Tibial nerve (tissue), 4 donors: ENCODE measurements at regions not wholly inside any gene's neighbourhood (a gene's known extent, or its start where the extent isn't known, plus 50 kb on each side); places are given as distances from the start of the nearest gene placed in this dataset.

Experiments
- DNase-seq, 2 donors: peaks; one replicate each; pipeline ENCODE4 v3.0.0-alpha.2; 2019; ENCODE audit warnings: low spot score in 2 of 2
- H3K27ac ChIP-seq, 4 donors: fragments of 200-600 bp; sonication (generic) in 3 of 4; one replicate each; pipeline ENCODE4 v1.5.1; 2017 to 2019; ENCODE audit warnings: mild to moderate bottlenecking in 1 of 4
- H3K27me3 ChIP-seq, 2 donors: fragments of 200-600 bp; sonication (generic) in 1 of 2; one replicate each; pipeline versions ENCODE4 v1.5.1 to v1.6.0; 2017 to 2019
- H3K36me3 ChIP-seq, 3 donors: fragments of 200-600 bp; sonication (generic); one replicate each; pipeline ENCODE4 v1.5.1; 2018 to 2019
- H3K4me1 ChIP-seq, 4 donors: fragments of 200-600 bp; sonication (generic) in 3 of 4; one replicate each; pipeline ENCODE4 v1.5.1; 2017 to 2019
- H3K4me3 ChIP-seq, 4 donors: fragments of 200-600 bp; sonication (generic) in 3 of 4; one replicate each; pipeline ENCODE4 v1.5.1; 2017 to 2019; ENCODE audit warnings: mild to moderate bottlenecking in 1 of 4, moderate library complexity in 1 of 4
- H3K9me3 ChIP-seq, 4 donors: fragments of 200-600 bp; sonication (generic) in 3 of 4; one replicate each; pipeline ENCODE4 v1.5.1; 2017 to 2019
- EP300 ChIP-seq, 2 donors: sonication (generic); formaldehyde crosslinking; IDR thresholded peaks; one replicate each; pipeline ENCODE4 v1.6.1; 2017; ENCODE audit warnings: antibody characterized with exemption in 2 of 2, mild to moderate bottlenecking in 1 of 2
- POLR2A ChIP-seq, 2 donors: fragments of 450-650 bp; IDR thresholded peaks; one replicate each; pipeline ENCODE4 v1.6.1; 2017; ENCODE audit warnings: antibody characterized with exemption in 2 of 2, mild to moderate bottlenecking in 2 of 2, moderate library complexity in 2 of 2
- WGBS, 2 donors: methylation state at CpG; one replicate each; pipeline ENCODE4 v1.1.5; 2018; 5-methylcytosine and 5-hydroxymethylcytosine counted together
- TF ChIP-seq, protein P1 (sequence below), 5 experiments: fragments of 200-600 bp in 3 of 5; fragments of 450-650 bp in 2 of 5; sonication (generic) in 3 of 5; IDR thresholded peaks; one replicate each; pipeline ENCODE4 v1.5.1; 2016 to 2019; ENCODE audit warnings: antibody characterized with exemption in 5 of 5, mild to moderate bottlenecking in 3 of 5, moderate library complexity in 2 of 5

DNA sequence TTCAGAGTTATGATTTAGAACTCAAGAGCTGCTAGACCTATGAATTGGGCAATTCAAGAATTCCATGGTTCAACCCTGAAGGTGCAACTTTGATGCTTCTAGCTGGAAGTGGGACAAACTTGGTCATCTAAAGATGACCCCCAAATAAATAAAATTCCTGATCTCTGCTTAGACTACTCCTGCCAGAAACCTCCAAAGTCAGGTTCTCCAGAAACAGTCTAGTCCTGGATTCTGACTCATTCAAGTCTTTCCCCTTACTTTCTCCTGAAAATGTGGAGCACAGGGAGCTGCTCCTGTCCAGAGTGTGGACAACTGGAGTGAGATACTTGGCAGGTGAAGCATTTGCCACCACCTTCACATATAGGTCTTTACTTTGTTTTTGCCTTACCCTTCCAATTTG, 557.7 kb upstream of the TNP1 start:
- no peak overlapping the region for H3K4me3 ChIP-seq
- DNase-seq = no peak
- H3K27me3 ChIP-seq = no peaks in the 10 kb centered on the region
- TF ChIP-seq, protein P1, sequence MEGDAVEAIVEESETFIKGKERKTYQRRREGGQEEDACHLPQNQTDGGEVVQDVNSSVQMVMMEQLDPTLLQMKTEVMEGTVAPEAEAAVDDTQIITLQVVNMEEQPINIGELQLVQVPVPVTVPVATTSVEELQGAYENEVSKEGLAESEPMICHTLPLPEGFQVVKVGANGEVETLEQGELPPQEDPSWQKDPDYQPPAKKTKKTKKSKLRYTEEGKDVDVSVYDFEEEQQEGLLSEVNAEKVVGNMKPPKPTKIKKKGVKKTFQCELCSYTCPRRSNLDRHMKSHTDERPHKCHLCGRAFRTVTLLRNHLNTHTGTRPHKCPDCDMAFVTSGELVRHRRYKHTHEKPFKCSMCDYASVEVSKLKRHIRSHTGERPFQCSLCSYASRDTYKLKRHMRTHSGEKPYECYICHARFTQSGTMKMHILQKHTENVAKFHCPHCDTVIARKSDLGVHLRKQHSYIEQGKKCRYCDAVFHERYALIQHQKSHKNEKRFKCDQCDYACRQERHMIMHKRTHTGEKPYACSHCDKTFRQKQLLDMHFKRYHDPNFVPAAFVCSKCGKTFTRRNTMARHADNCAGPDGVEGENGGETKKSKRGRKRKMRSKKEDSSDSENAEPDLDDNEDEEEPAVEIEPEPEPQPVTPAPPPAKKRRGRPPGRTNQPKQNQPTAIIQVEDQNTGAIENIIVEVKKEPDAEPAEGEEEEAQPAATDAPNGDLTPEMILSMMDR (IDR thresholded peaks at IDR 0.05) = no peak
- TF ChIP-seq POLR2A (IDR thresholded peaks at IDR 0.05) (no peak), EP300 (IDR thresholded peaks at IDR 0.05) (no peak)
- no peaks in the 10 kb centered on the region for H3K36me3 ChIP-seq
- no peaks in the 10 kb centered on the region for H3K9me3 ChIP-seq
- peaks cover 0 to 19% (median 2%) of the 10 kb centered on the region in 4 donors for H3K4me1 ChIP-seq
- H3K27ac ChIP-seq = no peak overlapping the region

DNA sequence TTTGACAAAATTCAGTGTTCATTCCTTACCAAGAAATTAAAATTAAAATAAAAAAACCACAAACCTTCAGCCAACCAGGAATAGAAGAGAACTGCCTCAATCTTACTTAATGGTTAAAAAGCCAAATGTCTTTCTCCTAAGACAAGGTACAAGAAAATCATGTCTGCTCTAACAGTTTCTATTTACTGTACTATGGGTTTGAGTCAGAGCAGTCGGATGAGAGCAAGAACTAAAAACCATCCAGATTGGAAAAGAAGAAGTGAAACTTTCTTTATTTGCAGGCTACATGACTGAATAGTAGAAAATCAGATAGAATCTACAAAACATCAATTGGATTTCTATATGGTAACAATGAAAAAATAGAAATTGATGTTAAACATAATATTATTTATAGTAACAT, 555.5 kb upstream of the TNP1 start:
- Histone ChIP-seq H3K4me3 (no peak overlapping the region), H3K27ac (no peak overlapping the region), H3K4me1 (peaks cover 0 to 37% (median 11%) of the 10 kb centered on the region in 4 donors), H3K9me3 (no peaks in the 10 kb centered on the region), H3K36me3 (no peaks in the 10 kb centered on the region), H3K27me3 (no peaks in the 10 kb centered on the region)
- no peak for DNase-seq
- TF ChIP-seq, protein P1 (IDR thresholded peaks at IDR 0.05) = no peak
- 86 to 89% methylated on average over 1 of the region's 1 CpG for WGBS, 2 donors

DNA sequence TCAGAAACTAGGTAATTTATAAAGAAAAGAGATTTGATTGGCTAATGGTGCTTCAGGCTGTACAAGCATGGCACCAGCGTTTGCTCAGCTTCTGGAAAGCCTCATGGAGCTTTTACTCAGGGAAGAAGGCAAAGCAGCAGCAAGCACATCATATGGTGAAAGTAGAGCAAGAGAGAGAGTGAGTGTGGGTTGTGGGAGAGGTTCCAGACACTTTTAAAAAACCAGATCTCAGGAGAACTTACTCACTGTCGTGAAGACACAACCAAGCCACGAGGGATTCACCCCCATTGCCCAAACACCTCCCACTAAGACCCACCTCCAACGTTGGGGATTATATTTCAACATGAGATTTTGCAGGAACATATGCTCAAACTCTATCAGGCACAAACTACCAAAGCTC, 554.6 kb upstream of the TNP1 start:
- Histone ChIP-seq H3K27me3 (no peaks in the 10 kb centered on the region), H3K4me3 (no peak overlapping the region), H3K9me3 (no peaks in the 10 kb centered on the region), H3K4me1 (peaks cover 0 to 46% (median 13%) of the 10 kb centered on the region in 4 donors), H3K36me3 (no peaks in the 10 kb centered on the region), H3K27ac (no peak overlapping the region)
- no peak for DNase-seq
- TF ChIP-seq, protein P1 (IDR thresholded peaks at IDR 0.05) = no peak
- no peak for TF ChIP-seq EP300 (IDR thresholded peaks at IDR 0.05)
- 75 to 80% methylated on average over 4 of the region's 4 CpGs for WGBS, 2 donors

DNA sequence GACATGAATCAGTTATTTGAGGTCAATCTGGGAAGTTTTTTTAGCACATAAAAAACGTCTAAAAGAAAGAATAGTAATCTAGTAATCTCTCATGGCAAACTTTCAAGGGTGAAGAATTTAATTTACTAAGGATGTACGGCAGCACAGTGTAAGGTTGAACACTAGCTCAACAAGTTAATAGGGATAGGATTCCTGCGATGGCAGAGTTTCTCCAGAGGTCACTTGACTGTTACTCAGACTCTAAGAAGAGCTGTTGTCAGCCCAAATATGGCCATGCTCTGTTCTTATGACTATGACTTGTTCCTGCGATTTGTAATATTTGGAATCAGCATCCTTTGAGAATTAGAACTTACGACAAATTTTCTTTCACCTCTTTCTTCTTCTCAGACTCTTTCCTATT, 553.3 kb upstream of the TNP1 start:
- H3K4me3 ChIP-seq = no peak overlapping the region
- H3K27ac ChIP-seq = peak overlapping the region in 3 of 4 donors; percentile 41 to 78 (median 73)
- 63 to 68% methylated on average over 5 of the region's 5 CpGs for WGBS, 2 donors
- peaks cover 0 to 44% (median 13%) of the 10 kb centered on the region in 4 donors for H3K4me1 ChIP-seq
- H3K36me3 ChIP-seq = no peaks in the 10 kb centered on the region
- H3K9me3 ChIP-seq = no peaks in the 10 kb centered on the region
- DNase-seq = no peak
- TF ChIP-seq, protein P1 (IDR thresholded peaks at IDR 0.05) = no peak
- TF ChIP-seq EP300 (IDR thresholded peaks at IDR 0.05) = peak in 1 of 2 donors; percentile 69
- H3K27me3 ChIP-seq = no peaks in the 10 kb centered on the region

DNA sequence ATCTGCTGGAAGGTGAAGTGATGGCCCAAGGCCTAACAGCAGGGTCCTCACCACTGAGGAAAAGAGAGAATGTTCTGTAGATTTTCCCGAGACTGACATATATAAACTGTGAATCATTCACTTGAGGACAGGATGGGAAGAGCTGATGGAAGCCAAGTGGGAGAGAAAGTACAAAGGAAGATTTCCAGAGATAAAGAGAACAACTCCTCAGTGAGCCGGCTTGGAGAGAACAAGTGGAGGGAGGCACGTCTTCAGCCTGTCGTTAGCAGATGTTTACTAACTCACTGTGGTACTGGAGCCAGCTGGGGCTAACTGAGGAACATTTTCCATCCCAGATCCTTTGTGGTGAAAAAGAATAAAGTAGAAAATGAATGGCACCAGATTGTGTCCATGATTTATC, 552.9 kb upstream of the TNP1 start:
- WGBS, 2 donors = 55 to 58% methylated on average over 4 of the region's 4 CpGs
- Histone ChIP-seq H3K36me3 (no peaks in the 10 kb centered on the region), H3K4me1 (peaks cover 0 to 41% (median 13%) of the 10 kb centered on the region in 4 donors)

More for the DNA sequence above, 552.9 kb upstream of the TNP1 start:
- Histone ChIP-seq H3K27me3 (no peaks in the 10 kb centered on the region), H3K9me3 (no peaks in the 10 kb centered on the region), H3K27ac (peak overlapping the region in 3 of 4 donors; percentile 41 to 78 (median 73)), H3K4me3 (no peak overlapping the region)
- DNase-seq = no peak
- TF ChIP-seq POLR2A (IDR thresholded peaks at IDR 0.05) (no peak), EP300 (IDR thresholded peaks at IDR 0.05) (no peak)
- TF ChIP-seq, protein P1 (IDR thresholded peaks at IDR 0.05) = no peak
